Stimulated activated naive CD4-positive, alpha-beta T cell treated with Interleukin-2 at 50 U/mL for 16 hours (primary cell): ENCODE measurements at regions not wholly inside any gene's neighbourhood (a gene's known extent, or its start where the extent isn't known, plus 50 kb on each side); places are given as distances from the start of the nearest gene placed in this dataset.
"Not testable (repeated sequence)": the region's sequence is repeated elsewhere in the genome, so short reads cannot be mapped to it uniquely, and the experiment has no call there.

Experiments used
- DNase-seq: peaks from one replicate; lab custom pipeline; 2025; lab: John Stamatoyannopoulos, UW

GRCh38 chr6:131336596-131336995, 201.3 kb downstream of the AKAP7 start:
- no peak for DNase-seq

DNA sequence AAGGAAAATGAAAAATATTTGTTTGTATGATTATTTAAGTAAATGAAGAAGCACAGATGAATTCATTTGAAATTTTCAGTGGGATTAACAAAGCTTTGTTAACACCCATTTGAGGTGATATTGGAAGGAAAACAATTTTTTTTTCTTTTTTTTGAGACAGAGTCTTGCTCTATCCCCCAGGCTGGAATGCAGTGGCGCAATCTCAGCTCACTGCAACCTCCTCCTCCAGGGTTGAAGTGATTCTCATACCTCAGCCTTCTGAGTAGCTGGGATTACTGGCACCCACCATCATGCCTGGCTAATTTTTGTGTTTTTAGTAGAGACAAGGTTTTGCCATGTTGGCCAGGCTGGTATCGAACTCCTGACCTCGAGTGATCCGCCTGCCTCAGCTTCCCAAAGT, 211.6 kb downstream of the AKAP7 start:
- DNase-seq, result not testable (repeated sequence)

DNA sequence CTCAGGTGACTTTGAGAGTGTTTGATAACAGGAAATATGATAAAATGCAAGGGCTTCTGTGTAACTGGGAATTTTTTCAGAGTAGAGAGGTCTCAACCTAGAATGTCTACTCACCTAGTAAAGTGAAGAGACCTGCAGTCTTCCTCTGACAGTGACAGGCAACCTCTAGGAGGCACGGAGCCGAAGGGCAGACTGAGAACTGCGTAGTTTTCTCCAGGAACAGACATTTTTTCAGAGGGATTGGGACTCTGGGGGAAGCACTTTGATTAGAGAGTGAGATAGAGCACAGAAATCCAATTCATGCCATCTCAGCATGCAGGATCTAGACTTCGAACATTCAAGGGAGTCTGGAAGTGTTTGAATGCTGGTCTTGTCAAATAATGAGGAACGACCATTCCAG, 213.3 kb downstream of the AKAP7 start:
- no peak for DNase-seq

DNA sequence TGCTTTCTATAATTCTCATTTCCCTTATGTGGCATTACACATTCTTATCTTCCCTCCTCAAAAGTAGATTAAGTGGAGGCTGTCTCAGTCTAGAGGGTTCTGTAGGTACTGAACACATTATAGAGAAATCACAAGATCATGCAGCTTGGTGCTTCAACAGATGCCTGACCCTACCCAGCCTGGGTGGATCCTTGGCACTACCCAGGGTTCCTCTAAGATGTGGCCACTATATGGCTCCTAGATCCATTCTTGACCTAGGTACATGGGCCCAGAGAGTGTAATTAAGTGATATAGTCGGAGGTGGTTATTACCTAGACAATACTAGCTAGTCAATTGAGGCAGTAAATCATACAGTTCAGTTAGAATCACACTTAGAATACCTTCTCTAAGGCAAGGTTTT, 213.9 kb downstream of the AKAP7 start:
- DNase-seq, result no peak

DNA sequence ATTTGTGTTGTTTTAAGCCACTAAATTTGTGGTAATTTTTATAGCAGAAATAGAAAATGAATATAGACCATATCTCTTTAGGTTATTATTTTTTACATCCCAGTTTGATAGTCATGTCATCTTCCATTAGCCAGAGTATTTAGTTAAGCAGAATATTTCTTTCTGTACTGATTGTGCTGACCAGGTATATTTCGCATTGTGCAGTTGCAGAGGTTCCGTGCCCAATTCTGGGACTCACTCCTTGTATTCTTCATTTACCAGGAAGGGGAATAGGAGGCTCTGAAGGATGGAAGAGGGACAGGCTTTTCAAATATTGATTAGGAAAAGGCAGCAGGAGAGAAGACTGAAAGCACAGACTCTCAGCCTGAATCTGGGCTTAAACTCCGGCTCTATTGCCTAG, 217.8 kb downstream of the AKAP7 start:
- no peak for DNase-seq

- no peak for DNase-seq
Observed at GRCh38 chr6:131353876-131354275, 218.6 kb downstream of the AKAP7 start.

DNA sequence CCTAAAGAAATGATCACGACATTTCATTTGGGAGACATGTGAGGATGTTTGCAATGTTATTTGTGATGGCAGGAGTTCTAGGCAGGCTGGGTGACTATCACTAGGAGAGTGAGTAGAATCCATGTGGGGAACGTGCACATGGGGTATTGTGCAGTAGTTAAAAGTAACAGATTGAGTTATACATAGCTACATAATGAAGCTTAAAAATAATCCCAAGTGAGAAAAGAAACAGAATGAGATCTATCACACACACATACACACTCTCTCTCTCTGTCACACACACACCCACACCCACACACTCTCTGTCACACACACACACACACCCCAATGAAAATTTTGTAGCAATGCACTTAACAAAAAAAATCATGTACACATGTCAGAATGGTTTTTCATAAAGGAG, 218.7 kb upstream of the ARG1 start:
- no peak for DNase-seq

- DNase-seq, result no peak
Observed at GRCh38 chr6:131356161-131356560, 216.9 kb upstream of the ARG1 start.

- no peak for DNase-seq
Observed at GRCh38 chr6:131357501-131357900, 215.5 kb upstream of the ARG1 start.

DNA sequence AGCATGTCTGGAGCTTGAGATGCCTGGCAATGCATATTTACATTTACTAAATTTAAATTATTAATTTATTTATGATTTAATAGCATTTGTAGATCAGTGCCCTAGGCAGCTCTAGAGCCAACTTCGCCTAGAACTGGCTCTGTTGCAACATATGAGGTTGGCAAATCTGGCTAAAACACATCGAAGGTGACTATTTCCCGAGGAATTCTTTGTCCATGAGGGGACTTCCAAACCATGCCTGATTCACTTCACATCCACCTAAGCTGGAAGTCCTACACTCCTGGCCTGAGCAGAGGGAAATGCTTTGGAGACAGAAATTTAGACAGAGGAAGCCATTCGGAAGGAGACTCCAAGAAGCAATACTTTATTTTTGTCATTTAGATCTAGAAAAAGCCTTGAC, 211.0 kb upstream of the ARG1 start:
- no peak for DNase-seq

DNA sequence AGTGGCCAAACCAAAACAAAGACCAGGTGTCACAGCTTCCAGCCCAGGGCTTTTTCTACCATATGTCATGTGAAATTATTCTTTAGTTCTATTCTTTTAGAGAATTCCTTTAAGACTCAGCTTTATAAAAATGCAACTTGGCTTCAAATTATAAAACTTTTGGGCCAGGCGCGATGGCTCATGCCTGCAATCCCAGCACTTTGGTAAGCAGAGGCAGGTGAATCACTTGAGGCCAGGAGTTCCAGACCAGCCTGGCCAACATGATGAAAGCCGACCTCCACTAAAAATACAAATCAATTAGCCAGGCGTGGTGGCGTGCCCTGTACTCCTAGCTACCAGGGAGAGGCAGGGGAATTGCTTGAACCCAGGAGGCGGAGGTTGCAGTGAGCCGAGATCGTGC, 210.3 kb upstream of the ARG1 start:
- no peak for DNase-seq

GRCh38 chr6:131363947-131364834, 208.8 kb upstream of the ARG1 start:
- DNase-seq, result no peak

- no peak for DNase-seq
Observed at GRCh38 chr6:131366223-131366622, 206.8 kb upstream of the ARG1 start.

DNA sequence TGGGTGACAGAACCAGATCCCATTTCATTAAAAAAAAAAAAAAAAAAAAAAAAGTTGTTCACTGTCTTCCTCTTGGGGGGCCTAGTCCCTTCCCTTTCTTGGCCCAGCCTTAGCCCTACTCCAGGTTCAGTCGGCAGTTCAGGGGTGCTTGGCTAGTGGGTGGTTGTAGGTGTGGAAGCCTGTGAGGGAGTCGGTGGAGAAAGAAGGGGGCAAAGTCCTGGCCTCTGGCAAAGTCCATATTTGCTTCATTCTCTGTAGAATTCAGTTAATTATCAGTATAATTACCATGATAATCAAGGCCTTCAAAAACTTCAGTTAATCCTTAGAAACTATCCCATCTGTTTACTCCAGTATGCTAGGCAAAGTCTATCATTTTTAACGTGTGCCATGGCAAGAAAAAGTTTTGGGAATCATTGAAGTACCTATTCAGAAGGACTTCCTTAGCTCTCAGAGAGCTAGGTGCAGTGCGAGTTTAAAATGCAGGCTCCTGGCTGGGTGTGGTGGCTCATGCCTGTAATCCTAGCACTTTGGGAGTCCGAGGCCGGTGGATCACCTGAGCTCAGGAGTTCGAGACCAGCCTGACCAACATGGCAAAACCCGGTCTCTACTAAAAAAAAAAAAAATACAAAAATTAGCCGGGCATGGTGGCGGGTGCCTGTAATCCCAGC, 205.7 kb upstream of the ARG1 start:
- no peak for DNase-seq

GRCh38 chr6:131368198-131368911, 204.7 kb upstream of the ARG1 start:
- DNase-seq, result no peak

DNA sequence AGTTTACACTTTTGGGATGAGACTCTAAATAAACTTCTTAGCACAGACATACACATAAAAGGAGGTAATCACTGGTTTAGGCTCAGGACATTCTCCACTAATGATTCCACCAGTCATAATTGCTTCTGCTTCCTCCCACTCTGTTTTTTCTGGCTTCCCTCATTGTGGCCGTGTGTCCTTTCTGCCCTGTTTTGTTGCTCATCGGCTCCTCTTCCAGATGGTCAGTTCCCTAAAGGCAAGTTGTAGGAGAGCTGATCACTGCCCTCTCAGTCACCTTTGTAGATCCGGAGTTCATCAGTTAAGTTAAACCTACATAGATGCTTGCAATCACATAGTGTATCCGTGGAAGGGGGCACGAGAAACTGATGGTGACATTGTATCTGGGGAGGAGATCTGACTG, 200.5 kb upstream of the ARG1 start:
- DNase-seq, result no peak

DNA sequence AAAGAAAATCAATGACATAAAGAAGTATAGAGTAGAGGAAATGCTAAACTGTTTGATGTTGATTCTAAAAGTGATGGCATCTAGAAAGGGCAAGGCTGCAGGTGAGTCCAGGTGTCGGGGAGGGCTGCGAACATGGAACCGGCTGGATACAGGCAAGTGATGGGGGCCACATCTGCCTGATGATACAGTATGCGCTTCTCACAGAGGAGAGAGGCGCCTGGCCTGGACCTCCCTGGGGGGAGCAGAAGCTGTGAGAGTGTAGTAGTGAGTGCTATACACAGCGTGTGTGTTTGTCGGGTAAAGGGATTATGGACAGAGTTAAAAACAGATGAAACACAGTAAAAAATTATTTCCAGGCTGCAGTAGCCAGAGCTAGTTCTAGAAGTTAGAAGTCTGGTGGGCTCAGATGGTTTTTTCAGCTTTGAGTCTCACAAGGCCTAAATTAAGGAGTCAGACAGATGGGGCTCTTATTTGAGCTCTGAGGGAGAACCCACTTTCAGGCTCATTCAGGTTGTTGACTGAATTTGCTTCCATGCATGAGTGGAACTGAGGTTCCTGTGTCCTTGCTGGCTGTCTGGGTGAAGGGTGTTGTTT, 195.8 kb upstream of the ARG1 start:
- DNase-seq, result no peak

DNA sequence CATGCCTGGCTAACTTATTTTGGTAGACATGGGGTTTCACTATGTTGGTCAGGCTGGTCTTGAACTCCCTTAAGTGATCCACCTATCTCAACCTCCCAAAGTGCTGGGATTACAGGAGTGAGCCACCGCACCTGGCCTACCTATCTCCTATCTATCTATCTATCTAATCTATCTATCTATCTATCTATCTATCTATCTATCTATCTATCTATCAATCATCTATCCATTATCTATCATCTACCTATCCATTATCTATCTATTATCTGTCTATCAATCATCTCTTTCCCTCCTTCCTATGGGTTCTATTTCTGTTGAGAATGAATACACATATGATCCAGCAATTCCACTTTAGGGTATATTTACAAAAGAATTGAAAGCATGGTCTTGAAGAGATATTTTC, 194.2 kb upstream of the ARG1 start:
- no peak for DNase-seq

- no peak for DNase-seq
Observed at GRCh38 chr6:131379948-131380347, 193.1 kb upstream of the ARG1 start.

- DNase-seq, result no peak
Observed at GRCh38 chr6:131381052-131381708, 191.8 kb upstream of the ARG1 start.

DNA sequence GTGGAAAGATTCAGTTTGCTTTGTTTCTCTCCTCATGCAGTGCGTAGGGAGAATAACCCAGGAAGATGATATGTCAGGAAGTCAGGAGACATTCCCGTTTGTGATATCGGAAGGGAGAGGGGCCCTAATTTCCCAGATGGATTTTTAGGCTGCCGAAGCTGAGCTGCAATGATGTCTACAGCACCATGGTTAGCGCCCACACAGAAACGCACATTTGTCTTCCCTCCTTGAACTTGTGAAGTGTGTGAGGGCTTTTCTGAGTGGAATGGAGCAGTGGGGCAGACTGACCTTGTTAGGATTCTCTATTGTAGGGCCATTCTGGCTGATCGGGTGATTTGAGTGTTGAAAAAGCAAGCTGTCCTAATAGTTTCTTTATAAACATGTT, 191.3 kb upstream of the ARG1 start:
- DNase-seq, result no peak

DNA sequence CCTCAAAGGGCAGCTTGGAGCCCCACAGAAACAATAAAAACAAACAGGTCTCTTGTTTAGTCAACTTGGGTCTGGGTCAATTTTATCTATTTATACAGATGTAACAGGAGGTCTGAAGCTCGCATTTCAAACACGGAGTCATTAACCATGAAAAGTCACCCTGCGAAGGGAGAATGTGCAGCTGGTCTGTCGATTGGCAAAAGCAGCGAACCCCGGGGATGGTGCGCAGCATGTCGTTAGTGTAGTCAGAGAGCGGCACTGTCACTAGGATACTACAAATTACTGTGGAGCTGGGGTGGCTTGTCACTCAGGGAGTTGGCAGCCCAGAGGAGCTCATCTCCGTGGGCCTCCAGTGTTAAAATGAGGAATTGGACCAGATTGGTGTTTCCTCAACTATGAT, 190.4 kb upstream of the ARG1 start:
- no peak for DNase-seq
